ENCODE measurements at regions not wholly inside any gene's neighbourhood (a gene's known extent, or its start where the extent isn't known, plus 50 kb on each side); places are given as distances from the start of the nearest gene placed in this dataset.

DNA sequence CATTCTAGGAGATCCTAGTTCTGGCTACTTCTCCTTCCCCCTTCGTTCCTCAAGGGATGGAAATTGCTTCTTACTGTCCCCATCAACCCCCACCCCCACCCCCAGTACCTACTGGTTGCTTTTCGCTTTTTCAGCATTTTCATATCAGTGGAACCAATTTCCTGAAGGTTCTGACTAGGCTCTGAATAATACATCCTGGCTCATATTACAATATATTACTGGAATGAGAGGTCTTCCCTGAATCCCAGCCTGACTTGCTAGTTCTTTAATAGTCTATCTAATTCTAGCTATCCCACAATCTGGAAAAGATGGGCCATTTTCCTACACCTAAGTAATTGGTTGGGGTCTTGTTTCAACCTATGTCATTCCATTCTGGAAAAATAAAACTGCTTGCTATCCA lies 207.4 kb downstream of the COG6 start:
- TF ChIP-seq, protein P1, sequence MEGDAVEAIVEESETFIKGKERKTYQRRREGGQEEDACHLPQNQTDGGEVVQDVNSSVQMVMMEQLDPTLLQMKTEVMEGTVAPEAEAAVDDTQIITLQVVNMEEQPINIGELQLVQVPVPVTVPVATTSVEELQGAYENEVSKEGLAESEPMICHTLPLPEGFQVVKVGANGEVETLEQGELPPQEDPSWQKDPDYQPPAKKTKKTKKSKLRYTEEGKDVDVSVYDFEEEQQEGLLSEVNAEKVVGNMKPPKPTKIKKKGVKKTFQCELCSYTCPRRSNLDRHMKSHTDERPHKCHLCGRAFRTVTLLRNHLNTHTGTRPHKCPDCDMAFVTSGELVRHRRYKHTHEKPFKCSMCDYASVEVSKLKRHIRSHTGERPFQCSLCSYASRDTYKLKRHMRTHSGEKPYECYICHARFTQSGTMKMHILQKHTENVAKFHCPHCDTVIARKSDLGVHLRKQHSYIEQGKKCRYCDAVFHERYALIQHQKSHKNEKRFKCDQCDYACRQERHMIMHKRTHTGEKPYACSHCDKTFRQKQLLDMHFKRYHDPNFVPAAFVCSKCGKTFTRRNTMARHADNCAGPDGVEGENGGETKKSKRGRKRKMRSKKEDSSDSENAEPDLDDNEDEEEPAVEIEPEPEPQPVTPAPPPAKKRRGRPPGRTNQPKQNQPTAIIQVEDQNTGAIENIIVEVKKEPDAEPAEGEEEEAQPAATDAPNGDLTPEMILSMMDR (optimal IDR thresholded peaks at IDR 0.05 in 1 of 3, IDR thresholded peaks at IDR 0.05 in 1 of 3, conservative IDR thresholded peaks at IDR 0.05 in 1 of 3; ENCODE audit: extremely low read depth in 1 of 3, insufficient read depth in 2 of 3, low read length in 3 of 3): no peak
- TF ChIP-seq EZH2 (IDR thresholded peaks at IDR 0.05; ENCODE audit: low read length): no peak

Measured in keratinocyte (primary cell).